ENCODE measurements at regions not wholly inside any gene's neighbourhood (a gene's known extent, or its start where the extent isn't known, plus 50 kb on each side); places are given as distances from the start of the nearest gene placed in this dataset.

- Histone ChIP-seq H3K79me2 (ENCODE audit: low read length) (no peaks in the 10 kb centered on the region), H3K27me3 (replicated peaks; ENCODE audit: insufficient read depth, low read length) (no peaks in the 10 kb centered on the region), H3K9me2 (replicated peaks; ENCODE audit: insufficient read depth, low read length) (no peaks in the 10 kb centered on the region), H4K20me1 (ENCODE audit: insufficient read depth, low read length) (no peaks in the 10 kb centered on the region), H3K4me1 (ENCODE audit: low read length) (no peaks in the 10 kb centered on the region; the same call in 1 of the 2 replicates), H3K4me3 (ENCODE audit: low read length) (no peak overlapping the region), H3K4me2 (ENCODE audit: low read depth, low read length) (no peak overlapping the region), H3K27ac (ENCODE audit: low read length) (no peak overlapping the region), H3K9ac (ENCODE audit: low read length) (no peak overlapping the region), H3K9me3 (replicated peaks; ENCODE audit: insufficient read depth, low read length) (no peaks in the 10 kb centered on the region), H3F3A (ENCODE audit: insufficient read depth, low read length) (no peaks in the 10 kb centered on the region), H3K36me3 (replicated peaks; ENCODE audit: insufficient read depth, low read length) (no peaks in the 10 kb centered on the region), H2AFZ (ENCODE audit: low read length) (no peak overlapping the region)
- DNase-seq = no peak
- TF ChIP-seq EZH2 (optimal IDR thresholded peaks at IDR 0.05; ENCODE audit: low read depth, low read length) (no peak), EZH2phosphoT487 (IDR thresholded peaks at IDR 0.05; ENCODE audit: low read length) (no peak), CTCF (IDR thresholded peaks at IDR 0.05; ENCODE audit: low read length) (no peak)
Measured at GRCh38 chr2:64879745-64880144, 109.5 kb upstream of the SLC1A4 start.

GRCh38 chr2:64880193-64880951 is 108.8 kb upstream of the SLC1A4 start:
- Histone ChIP-seq H3F3A (ENCODE audit: insufficient read depth, low read length) (no peaks in the 10 kb centered on the region), H3K9me3 (replicated peaks; ENCODE audit: insufficient read depth, low read length) (no peaks in the 10 kb centered on the region), H4K20me1 (ENCODE audit: insufficient read depth, low read length) (no peaks in the 10 kb centered on the region), H3K4me1 (ENCODE audit: low read length) (no peaks in the 10 kb centered on the region; the same call in 1 of the 2 replicates), H3K9ac (ENCODE audit: low read length) (no peak overlapping the region), H3K36me3 (replicated peaks; ENCODE audit: insufficient read depth, low read length) (no peaks in the 10 kb centered on the region), H3K79me2 (ENCODE audit: low read length) (no peaks in the 10 kb centered on the region), H2AFZ (ENCODE audit: low read length) (no peak overlapping the region), H3K9me2 (replicated peaks; ENCODE audit: insufficient read depth, low read length) (no peaks in the 10 kb centered on the region), H3K4me2 (ENCODE audit: low read depth, low read length) (no peak overlapping the region), H3K27ac (ENCODE audit: low read length) (no peak overlapping the region), H3K4me3 (ENCODE audit: low read length) (no peak overlapping the region), H3K27me3 (replicated peaks; ENCODE audit: insufficient read depth, low read length) (no peaks in the 10 kb centered on the region)
- DNase-seq = no peak
- TF ChIP-seq EZH2phosphoT487 (IDR thresholded peaks at IDR 0.05; ENCODE audit: low read length) (no peak), CTCF (IDR thresholded peaks at IDR 0.05; ENCODE audit: low read length) (no peak), EZH2 (optimal IDR thresholded peaks at IDR 0.05; ENCODE audit: low read depth, low read length) (no peak)

DNA sequence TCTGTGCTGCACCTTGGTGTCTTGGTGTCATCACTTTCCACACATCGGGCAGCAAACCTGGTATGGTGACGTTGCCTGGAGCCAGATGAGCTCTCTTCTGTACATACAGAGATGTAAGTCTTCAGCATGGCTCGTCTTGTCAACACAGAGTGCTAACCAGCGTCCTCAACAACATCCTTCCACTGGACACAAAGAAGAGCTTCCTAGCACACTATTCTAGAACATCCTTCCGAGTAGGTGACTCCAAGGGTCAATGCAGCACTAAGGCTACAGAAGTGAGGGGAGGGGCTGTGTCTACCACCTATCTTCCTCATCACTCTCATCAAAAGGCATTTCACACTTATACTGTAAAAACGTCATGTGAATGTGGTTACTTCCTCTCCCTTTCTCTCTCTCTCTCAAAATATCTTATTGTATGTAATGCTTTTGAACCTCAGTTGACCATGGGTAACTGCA is 108.1 kb upstream of the SLC1A4 start:
- Histone ChIP-seq H3K4me3 (ENCODE audit: low read length) (no peak overlapping the region), H3K9me3 (replicated peaks; ENCODE audit: insufficient read depth, low read length) (no peaks in the 10 kb centered on the region), H3K4me1 (ENCODE audit: low read length) (no peaks in the 10 kb centered on the region; the same call in 1 of the 2 replicates), H3K4me2 (ENCODE audit: low read depth, low read length) (no peak overlapping the region), H3K9ac (ENCODE audit: low read length) (no peak overlapping the region), H4K20me1 (ENCODE audit: insufficient read depth, low read length) (no peaks in the 10 kb centered on the region), H3K79me2 (ENCODE audit: low read length) (no peaks in the 10 kb centered on the region), H3F3A (ENCODE audit: insufficient read depth, low read length) (no peaks in the 10 kb centered on the region), H3K27ac (ENCODE audit: low read length) (no peak overlapping the region), H3K27me3 (replicated peaks; ENCODE audit: insufficient read depth, low read length) (no peaks in the 10 kb centered on the region), H3K36me3 (replicated peaks; ENCODE audit: insufficient read depth, low read length) (no peaks in the 10 kb centered on the region), H3K9me2 (replicated peaks; ENCODE audit: insufficient read depth, low read length) (no peaks in the 10 kb centered on the region), H2AFZ (ENCODE audit: low read length) (no peak overlapping the region)
- TF ChIP-seq EZH2phosphoT487 (IDR thresholded peaks at IDR 0.05; ENCODE audit: low read length) = no peak
- TF ChIP-seq CTCF (IDR thresholded peaks at IDR 0.05; ENCODE audit: low read length) = no peak
- no peak for TF ChIP-seq EZH2 (optimal IDR thresholded peaks at IDR 0.05; ENCODE audit: low read depth, low read length)
- no peak for DNase-seq

Data from MM.1S (cell line).